Esophagus (tissue), 2 donors: ENCODE measurements at regions not wholly inside any gene's neighbourhood (a gene's known extent, or its start where the extent isn't known, plus 50 kb on each side); places are given as distances from the start of the nearest gene placed in this dataset.
"Not testable (repeated sequence)": the region's sequence is repeated elsewhere in the genome, so short reads cannot be mapped to it uniquely, and the experiment has no call there.

Source experiments
- H3K27ac ChIP-seq, 2 donors: one replicate each; pipeline ENCODE4 v1.5.1; 2013; ENCODE audit warnings: low read depth in 2 of 2, mild to moderate bottlenecking in 2 of 2, inconsistent platforms in 1 of 2, low read length in 1 of 2, moderate library complexity in 1 of 2
- H3K27me3 ChIP-seq, 2 donors: one replicate each; pipeline ENCODE4 v1.6.1; 2013; ENCODE audit warnings: low read length in 2 of 2, control low read depth in 1 of 2, mild to moderate bottlenecking in 1 of 2; ENCODE audit not compliant: insufficient read depth in 2 of 2, control insufficient read depth in 1 of 2
- H3K36me3 ChIP-seq, 2 donors: one replicate each; pipeline ENCODE4 v1.6.1; 2013; ENCODE audit warnings: low read length in 1 of 2; ENCODE audit not compliant: control insufficient read depth in 2 of 2, insufficient read depth in 2 of 2
- H3K4me1 ChIP-seq, 2 donors: one replicate each; pipeline ENCODE4 v1.6.1; 2013; ENCODE audit warnings: low read length in 1 of 2; ENCODE audit not compliant: control insufficient read depth in 2 of 2, insufficient read depth in 2 of 2
- H3K4me3 ChIP-seq, 2 donors: one replicate each; pipeline ENCODE4 v1.5.1; 2013; ENCODE audit warnings: low read length in 2 of 2, mild to moderate bottlenecking in 2 of 2, low read depth in 1 of 2, moderate library complexity in 1 of 2
- H3K9me3 ChIP-seq, 2 donors: one replicate each; pipeline ENCODE4 v1.6.1; 2013; ENCODE audit warnings: mild to moderate bottlenecking in 2 of 2, low read depth in 1 of 2, low read length in 1 of 2, moderate library complexity in 1 of 2; ENCODE audit not compliant: control insufficient read depth in 2 of 2, insufficient read depth in 1 of 2
- WGBS, 2 donors: extraction: QIAGEN DNeasy Blood & Tissue Kit; methylation state at CpG; one replicate each; pipeline ENCODE4 v1.1.7; 2013; 5-methylcytosine and 5-hydroxymethylcytosine counted together
- donor health status: healthy with polysubstance abuse.
- donor health status: Bipolar disorder and iron deficiency.

DNA sequence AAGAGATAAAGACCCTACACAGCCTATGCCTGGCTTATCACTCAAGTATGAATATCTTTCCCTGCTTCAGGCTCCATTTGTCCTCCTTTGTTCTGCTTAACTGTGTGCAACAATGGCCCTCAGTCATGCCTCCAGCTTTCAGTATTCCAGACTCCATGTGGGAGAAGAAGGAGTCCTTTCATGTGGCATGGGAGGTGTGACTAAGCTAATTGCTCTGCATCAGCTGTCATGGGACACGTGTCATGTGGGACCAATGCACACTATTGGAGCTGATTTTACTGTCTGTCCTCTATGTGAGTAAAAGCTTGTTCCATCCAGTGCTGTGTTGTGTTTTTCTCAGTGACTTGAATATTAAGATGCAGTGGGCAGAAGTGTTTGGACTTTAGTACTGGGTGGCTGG, 1198.3 kb downstream of the OLFM4 start:
- Histone ChIP-seq H3K4me1 (no peaks in the 10 kb centered on the region), H3K36me3 (no peaks in the 10 kb centered on the region), H3K9me3 (no peaks in the 10 kb centered on the region), H3K27ac (no peak overlapping the region), H3K27me3 (no peaks in the 10 kb centered on the region), H3K4me3 (no peak overlapping the region)
- 71 to 74% methylated on average over 1 of the region's 1 CpG for WGBS, 2 donors

DNA sequence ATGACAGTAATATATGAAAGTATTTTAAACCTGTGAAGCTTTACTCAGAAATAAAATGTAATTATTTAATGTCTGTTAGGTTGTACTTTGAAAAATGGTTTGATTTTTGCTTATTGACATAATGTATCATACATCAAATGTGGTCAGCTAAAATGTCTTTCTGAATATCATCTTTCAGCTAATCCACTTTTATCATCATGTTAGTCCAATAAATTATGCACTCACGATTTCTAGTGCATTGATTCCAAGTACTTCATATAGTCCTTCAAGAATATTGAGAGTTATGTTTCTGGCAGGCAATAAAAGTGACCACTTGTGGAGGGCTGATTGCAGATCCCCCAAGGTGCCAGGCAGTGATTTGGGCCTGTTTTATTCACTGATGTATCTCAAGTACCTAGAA, 1204.1 kb downstream of the OLFM4 start:
- H3K9me3 ChIP-seq: no peaks in the 10 kb centered on the region
- H3K27ac ChIP-seq: no peak overlapping the region
- H3K27me3 ChIP-seq: no peaks in the 10 kb centered on the region
- no peaks in the 10 kb centered on the region for H3K36me3 ChIP-seq
- no peak overlapping the region for H3K4me3 ChIP-seq
- WGBS, 2 donors: 64% methylated on average over 1 of the region's 1 CpG
- no peaks in the 10 kb centered on the region for H3K4me1 ChIP-seq

DNA sequence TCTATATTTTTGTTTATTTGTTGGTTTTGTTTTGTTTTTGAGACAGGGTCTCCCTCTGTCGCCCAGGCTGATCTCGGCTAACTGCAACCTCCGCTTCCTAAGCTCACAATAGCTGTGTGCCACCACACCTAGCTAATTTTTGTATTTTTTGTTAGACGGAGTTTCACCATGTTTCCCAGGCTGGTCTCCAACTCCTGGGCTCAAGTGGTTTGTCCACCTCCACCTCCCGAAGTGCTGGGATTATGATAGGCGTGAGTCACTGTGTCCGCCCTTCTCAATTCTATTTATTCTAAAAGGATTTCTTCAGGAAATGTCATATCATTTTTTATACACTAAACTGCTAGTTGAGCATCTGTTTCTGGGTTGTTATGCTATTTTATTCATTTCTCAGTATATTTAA, 1206.0 kb downstream of the OLFM4 start:
- Histone ChIP-seq H3K36me3 (no peaks in the 10 kb centered on the region), H3K9me3 (no peaks in the 10 kb centered on the region), H3K27me3 (no peaks in the 10 kb centered on the region), H3K27ac (no peak overlapping the region), H3K4me1 (no peaks in the 10 kb centered on the region), H3K4me3 (no peak overlapping the region)
- 69 to 80% methylated on average over 7 of the region's 7 CpGs for WGBS, 2 donors

DNA sequence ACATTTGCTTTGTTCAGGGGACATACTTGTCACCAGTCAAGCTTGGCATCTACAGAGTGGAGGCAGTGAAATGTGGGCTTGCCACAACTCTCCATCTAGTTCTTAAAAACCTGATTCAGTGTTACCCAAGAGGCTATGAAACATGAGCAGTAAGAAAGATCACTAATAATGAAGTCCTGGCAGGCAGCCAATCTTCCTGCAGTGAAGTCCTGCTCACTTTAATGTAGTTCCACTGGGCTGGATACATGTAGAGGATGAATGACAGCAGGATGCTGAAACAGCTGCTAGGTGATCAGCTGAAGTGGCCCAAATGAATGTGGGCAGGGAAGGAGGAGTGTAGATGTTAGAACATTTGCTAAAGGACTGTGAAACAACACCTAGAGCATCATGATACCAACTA, 1213.1 kb downstream of the OLFM4 start:
- Histone ChIP-seq H3K27me3 (no peaks in the 10 kb centered on the region), H3K9me3 (no peaks in the 10 kb centered on the region), H3K4me1 (no peaks in the 10 kb centered on the region), H3K36me3 (no peaks in the 10 kb centered on the region), H3K27ac (no peak overlapping the region), H3K4me3 (no peak overlapping the region)

DNA sequence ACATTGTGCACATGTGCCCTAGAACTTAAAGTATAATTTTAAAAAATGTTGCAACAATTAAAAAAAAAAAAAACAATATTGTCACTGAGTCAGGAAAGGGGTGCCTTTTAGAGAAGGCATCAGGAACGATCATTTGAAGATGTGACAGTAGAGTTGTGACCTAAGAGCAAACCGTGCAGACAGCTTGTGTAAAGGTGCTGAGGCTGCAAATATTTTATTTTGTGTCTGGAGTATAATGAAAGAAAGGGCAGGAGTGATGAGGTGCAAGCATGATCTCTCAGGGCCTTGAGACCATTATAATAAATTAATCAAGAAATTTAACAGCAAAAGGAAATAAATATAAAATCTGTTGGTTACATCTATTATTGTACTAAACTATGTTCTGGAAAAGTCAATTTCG, 1219.7 kb downstream of the OLFM4 start:
- Histone ChIP-seq H3K9me3 (no peaks in the 10 kb centered on the region), H3K27ac (no peak overlapping the region), H3K27me3 (no peaks in the 10 kb centered on the region), H3K4me3 (no peak overlapping the region), H3K4me1 (no peaks in the 10 kb centered on the region), H3K36me3 (no peaks in the 10 kb centered on the region)
- 63 to 64% methylated on average over 3 of the region's 3 CpGs for WGBS, 2 donors

DNA sequence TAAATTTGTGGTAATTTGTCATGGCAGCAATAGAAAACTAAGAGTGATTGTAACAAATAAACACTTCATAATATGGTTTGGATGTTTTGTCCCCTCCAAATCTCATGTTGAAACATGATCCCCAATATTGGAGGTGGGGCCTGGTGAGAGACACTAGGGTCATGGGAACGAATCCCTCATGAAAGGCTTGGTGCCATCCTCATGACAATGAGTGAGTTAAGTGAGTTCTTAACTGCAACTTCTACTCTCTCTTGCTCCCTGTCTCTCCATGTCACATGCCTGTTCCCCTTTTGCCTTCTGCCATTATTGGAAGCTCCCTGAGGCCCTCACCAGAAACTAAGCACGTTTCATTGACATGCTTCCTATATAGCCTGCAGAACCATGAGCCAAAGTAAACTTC, 1233.2 kb downstream of the OLFM4 start:
- H3K9me3 ChIP-seq: no peaks in the 10 kb centered on the region
- no peak overlapping the region for H3K27ac ChIP-seq
- no peak overlapping the region for H3K4me3 ChIP-seq
- no peaks in the 10 kb centered on the region for H3K36me3 ChIP-seq
- WGBS, 2 donors: 53 to 65% methylated on average over 2 of the region's 2 CpGs
- no peaks in the 10 kb centered on the region for H3K27me3 ChIP-seq
- no peaks in the 10 kb centered on the region for H3K4me1 ChIP-seq

DNA sequence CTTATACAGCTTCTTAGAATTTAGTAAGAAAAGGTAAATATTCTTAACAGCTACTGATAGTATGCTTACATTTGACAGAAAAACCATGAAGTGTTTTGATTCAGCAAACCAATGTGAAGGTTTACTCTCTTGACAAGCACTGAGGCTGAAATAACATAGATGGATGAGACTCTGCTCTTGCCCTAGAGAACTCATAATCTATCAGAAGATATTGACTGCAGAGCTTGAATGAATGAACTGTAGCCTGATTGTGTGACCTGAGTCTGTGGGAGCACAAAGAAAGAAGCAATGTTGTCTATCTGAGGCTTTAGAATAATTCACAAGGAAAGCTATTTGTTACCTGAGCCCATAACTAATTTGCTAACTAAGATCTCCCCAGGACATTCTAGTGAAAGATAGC, 1235.3 kb downstream of the OLFM4 start:
- no peaks in the 10 kb centered on the region for H3K36me3 ChIP-seq
- H3K27me3 ChIP-seq: no peaks in the 10 kb centered on the region
- no peak overlapping the region for H3K27ac ChIP-seq
- H3K9me3 ChIP-seq: no peaks in the 10 kb centered on the region
- H3K4me3 ChIP-seq: no peak overlapping the region
- no peaks in the 10 kb centered on the region for H3K4me1 ChIP-seq

DNA sequence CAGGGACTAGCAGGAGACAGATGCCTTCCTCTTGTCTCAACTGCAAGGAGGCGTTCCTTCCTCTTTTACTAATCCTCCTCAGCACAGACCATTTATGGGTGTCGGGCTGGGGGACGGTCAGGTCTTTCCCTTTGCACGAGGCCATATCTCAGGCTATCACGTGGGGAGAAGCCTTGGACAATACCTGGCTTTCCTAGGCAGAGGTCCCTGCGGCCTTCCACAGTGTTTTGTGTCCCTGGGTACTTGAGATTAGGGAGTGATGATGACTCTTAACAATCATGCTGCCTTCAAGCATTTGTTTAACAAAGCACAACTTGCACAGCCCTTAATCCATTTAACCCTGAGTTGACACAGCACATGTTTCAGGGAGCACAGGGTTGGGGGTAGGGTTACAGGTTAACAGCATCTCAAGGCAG, 1238.6 kb downstream of the OLFM4 start:
- H3K9me3 ChIP-seq, H3K4me1 ChIP-seq, H3K36me3 ChIP-seq, H3K27ac ChIP-seq, H3K27me3 ChIP-seq, H3K4me3 ChIP-seq: not testable (repeated sequence)
- WGBS, 2 donors: 49 to 55% methylated on average over 6 of the region's 6 CpGs

DNA sequence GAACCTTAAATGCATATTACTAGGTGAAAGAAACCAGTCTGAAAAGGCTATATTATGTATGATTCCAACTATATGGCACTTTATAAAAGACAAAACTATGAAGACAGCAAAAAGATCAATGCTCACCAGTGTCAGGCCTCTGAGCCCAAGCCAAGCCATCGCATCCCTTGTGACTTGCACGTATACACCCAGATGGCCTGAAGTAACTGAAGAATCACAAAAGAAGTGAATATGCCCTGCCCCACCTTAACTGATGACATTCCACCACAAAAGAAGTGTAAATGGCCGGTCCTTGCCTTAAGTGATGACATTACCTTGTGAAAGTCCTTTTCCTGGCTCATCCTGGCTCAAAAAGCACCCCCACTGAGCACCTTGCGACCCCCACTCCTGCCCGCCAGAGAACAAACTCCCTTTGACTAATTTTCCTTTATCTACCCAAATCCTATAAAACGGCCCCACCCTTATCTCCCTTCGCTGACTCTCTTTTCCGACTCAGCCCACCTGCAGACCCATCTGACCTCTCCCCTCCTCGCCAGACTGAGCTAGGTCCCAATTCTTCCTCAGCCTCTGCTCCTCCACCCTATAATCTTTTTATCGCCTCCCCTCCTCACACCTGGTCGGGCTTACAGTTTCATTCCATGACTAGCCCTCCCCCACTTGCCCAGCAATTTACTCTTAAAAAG, 1239.5 kb downstream of the OLFM4 start:
- not testable (repeated sequence) for H3K4me3 ChIP-seq, H3K36me3 ChIP-seq, H3K9me3 ChIP-seq, H3K4me1 ChIP-seq, H3K27me3 ChIP-seq, H3K27ac ChIP-seq
- 79 to 82% methylated on average over 10 of the region's 11 CpGs for WGBS, 2 donors

DNA sequence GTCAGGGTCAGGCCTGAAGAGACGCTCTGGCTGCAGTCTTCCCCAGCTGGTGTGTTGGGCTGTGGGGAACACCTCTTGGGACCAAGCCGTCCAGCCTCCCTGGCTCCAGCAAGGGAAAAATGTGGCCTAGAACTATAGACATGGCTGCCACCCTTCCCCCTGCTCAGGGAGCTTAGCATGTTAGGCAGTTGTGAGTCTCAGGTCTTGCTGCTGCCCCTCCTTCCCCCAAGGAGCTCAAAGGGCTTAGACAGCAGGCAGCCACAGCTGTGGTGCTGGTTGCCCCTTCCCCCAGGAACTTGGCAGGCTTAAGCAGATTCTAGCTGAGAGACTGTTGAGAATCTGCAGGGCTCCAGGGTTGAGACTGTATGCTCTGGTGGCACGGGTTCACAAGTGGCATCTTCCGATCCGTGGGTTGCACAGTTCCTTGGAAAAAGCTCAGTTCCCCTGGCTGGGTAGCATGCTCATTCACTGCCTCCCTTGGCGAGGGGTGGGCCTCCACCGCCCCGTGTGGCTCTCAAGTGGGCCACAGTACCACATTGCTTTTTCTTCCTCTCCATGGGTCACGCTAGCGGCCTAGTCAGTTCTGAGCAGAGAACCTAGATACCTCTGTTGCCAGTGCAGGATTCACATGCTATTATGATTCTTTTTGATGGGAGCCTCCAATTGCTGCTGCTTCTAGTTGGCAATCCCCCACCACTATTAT, 1258.6 kb downstream of the OLFM4 start:
- no peak overlapping the region for H3K27ac ChIP-seq
- H3K36me3 ChIP-seq: no peaks in the 10 kb centered on the region
- no peaks in the 10 kb centered on the region for H3K4me1 ChIP-seq
- H3K27me3 ChIP-seq: no peaks in the 10 kb centered on the region
- 92 to 95% methylated on average over 10 of the region's 10 CpGs for WGBS, 2 donors
- no peak overlapping the region for H3K4me3 ChIP-seq
- peaks cover 4 to 9% of the 10 kb centered on the region in 2 donors for H3K9me3 ChIP-seq
